Skeletal muscle satellite cell (primary cell): ENCODE measurements at regions not wholly inside any gene's neighbourhood (a gene's known extent, or its start where the extent isn't known, plus 50 kb on each side); places are given as distances from the start of the nearest gene placed in this dataset. TPM values are rescaled to one million over a fixed set of nuclear protein-coding genes. Genes with fewer than 3 reads are reported as not detected.
"Not testable (repeated sequence)": the region's sequence is repeated elsewhere in the genome, so short reads cannot be mapped to it uniquely, and the experiment has no call there.

Experiments used
- H3K27me3 ChIP-seq: 2 replicates; pipeline ENCODE4 v1.7.0; 2013; ENCODE audit warnings: low read length; ENCODE audit not compliant: control insufficient read depth, insufficient read depth
- H3K36me3 ChIP-seq: 2 replicates; pipeline ENCODE4 v1.7.0; 2013; ENCODE audit warnings: mild to moderate bottlenecking, control low read depth, low read length; ENCODE audit not compliant: insufficient read depth
- H3K4me1 ChIP-seq: 2 replicates; pipeline ENCODE4 v1.7.0; 2013; ENCODE audit warnings: low read length; ENCODE audit not compliant: control insufficient read depth, insufficient read depth
- H3K4me2 ChIP-seq: 2 replicates; pipeline ENCODE4 v1.7.0; 2013; ENCODE audit warnings: mild to moderate bottlenecking, low read length
- H3K4me3 ChIP-seq: 2 replicates; pipeline ENCODE4 v1.7.0; 2013; ENCODE audit warnings: low read length
- H3K9ac ChIP-seq: 2 replicates; pipeline ENCODE4 v1.7.0; 2013; ENCODE audit warnings: mild to moderate bottlenecking, low read depth, low read length, moderate library complexity
- H3K9me3 ChIP-seq: replicated peaks from 2 replicates; pipeline ENCODE4 v1.7.0; 2013; ENCODE audit warnings: mild to moderate bottlenecking, control low read depth, low read length
- small RNA-seq: library from RNA; depleted of rRNA; stranded (forward); fragments of <200 nt; gene quantifications from one replicate; pipeline ENCODE3, GENCODE V24; 2012

GRCh38 chr14:89476354-89476896, 59.4 kb upstream of the FOXN3 start:
- no peak overlapping the region for H3K9ac ChIP-seq
- H3K36me3 ChIP-seq: no peaks in the 10 kb centered on the region
- H3K9me3 ChIP-seq: no peaks in the 10 kb centered on the region
- H3K27me3 ChIP-seq: no peaks in the 10 kb centered on the region
- H3K4me2 ChIP-seq: no peak overlapping the region
- peaks cover 17% of the 10 kb centered on the region for H3K4me1 ChIP-seq
- H3K4me3 ChIP-seq: no peak overlapping the region

- no peak overlapping the region for H3K9ac ChIP-seq
- H3K9me3 ChIP-seq: no peaks in the 10 kb centered on the region
- no peak overlapping the region for H3K4me2 ChIP-seq
- peaks cover 21% of the 10 kb centered on the region for H3K4me1 ChIP-seq
- H3K27me3 ChIP-seq: no peaks in the 10 kb centered on the region
- no peaks in the 10 kb centered on the region for H3K36me3 ChIP-seq
- no peak overlapping the region for H3K4me3 ChIP-seq
These were observed 57.4 kb upstream of the FOXN3 start for GRCh38 chr14:89474464-89474863.

DNA sequence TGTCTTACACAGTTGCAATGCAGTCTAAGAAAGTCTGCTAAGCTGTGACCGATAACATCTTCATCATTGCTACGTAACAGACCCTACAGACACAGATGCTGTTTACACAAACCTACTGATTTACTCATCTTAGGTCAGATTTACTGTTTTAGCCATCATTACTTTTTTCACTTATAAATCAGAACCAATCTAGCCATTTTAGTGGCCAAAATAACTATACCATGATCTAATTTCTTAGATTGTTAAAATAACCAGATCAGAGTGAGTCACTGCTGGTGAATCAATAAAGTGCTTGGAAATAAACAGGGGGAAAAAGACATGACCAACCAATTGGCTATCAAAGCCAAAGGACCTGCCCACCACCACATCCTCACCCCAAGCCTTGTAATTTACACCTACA, 57.0 kb upstream of the FOXN3 start:
- Histone ChIP-seq H3K9ac (no peak overlapping the region), H3K4me3 (no peak overlapping the region), H3K36me3 (no peaks in the 10 kb centered on the region), H3K4me2 (no peak overlapping the region), H3K27me3 (no peaks in the 10 kb centered on the region), H3K9me3 (no peaks in the 10 kb centered on the region), H3K4me1 (peaks cover 21% of the 10 kb centered on the region)

DNA sequence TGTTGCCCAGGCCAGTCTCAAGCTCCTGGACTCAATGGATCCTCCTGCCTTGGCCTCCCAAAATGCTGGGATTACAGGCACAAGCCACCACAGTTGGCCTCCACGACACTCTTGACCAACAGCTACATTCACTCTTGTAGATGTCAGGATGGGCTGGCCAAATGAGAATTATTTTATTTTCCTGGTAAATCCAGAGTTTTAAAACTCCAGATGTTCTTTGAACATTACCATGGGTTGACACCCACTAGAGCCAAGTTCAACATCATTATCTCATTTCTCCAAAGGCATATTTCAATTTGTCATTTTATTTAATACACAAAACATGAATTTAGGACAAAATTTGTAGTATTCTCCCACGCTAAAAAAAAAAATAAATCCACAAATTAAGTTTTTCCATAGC, 56.5 kb upstream of the FOXN3 start:
- no peak overlapping the region for H3K4me2 ChIP-seq
- H3K36me3 ChIP-seq: no peaks in the 10 kb centered on the region
- no peaks in the 10 kb centered on the region for H3K9me3 ChIP-seq
- H3K4me1 ChIP-seq: peaks cover 21% of the 10 kb centered on the region
- H3K9ac ChIP-seq: no peak overlapping the region
- H3K4me3 ChIP-seq: no peak overlapping the region
- no peaks in the 10 kb centered on the region for H3K27me3 ChIP-seq

DNA sequence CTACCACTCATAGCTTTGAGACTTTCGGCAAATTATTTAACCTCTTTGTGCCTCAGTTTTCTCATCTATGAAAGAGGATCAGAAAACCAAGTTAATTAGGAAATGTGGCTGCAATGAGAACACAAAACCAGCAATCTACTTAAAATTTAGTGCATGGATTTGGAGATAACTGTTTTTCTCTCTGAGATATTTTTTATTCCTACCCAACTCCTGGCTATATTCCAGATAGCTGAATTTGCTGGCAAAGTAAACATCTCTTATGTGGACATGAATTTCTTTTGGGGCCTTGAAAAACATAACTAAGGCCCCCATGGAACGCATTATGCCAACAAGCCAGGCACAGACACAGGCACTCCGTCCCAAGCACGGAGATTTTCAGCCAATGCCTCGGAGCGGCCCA, 53.4 kb upstream of the FOXN3 start:
- Histone ChIP-seq H3K27me3 (no peaks in the 10 kb centered on the region), H3K9me3 (no peaks in the 10 kb centered on the region), H3K4me2 (no peak overlapping the region), H3K9ac (no peak overlapping the region), H3K4me1 (peaks cover 25% of the 10 kb centered on the region), H3K36me3 (no peaks in the 10 kb centered on the region), H3K4me3 (no peak overlapping the region)

GRCh38 chr14:89469210-89470198, 52.5 kb upstream of the FOXN3 start:
- Histone ChIP-seq H3K4me1 (peaks cover 25% of the 10 kb centered on the region), H3K4me2 (no peak overlapping the region), H3K36me3 (no peaks in the 10 kb centered on the region), H3K9me3 (no peaks in the 10 kb centered on the region), H3K4me3 (no peak overlapping the region), H3K27me3 (no peaks in the 10 kb centered on the region), H3K9ac (no peak overlapping the region)

- Histone ChIP-seq H3K4me1 (peaks cover 17% of the 10 kb centered on the region), H3K4me3 (no peak overlapping the region), H3K9ac (no peak overlapping the region), H3K27me3 (no peaks in the 10 kb centered on the region), H3K9me3 (no peaks in the 10 kb centered on the region), H3K36me3 (no peaks in the 10 kb centered on the region), H3K4me2 (no peak overlapping the region)
These were observed 51.5 kb upstream of the FOXN3 start for GRCh38 chr14:89468566-89468965.

DNA sequence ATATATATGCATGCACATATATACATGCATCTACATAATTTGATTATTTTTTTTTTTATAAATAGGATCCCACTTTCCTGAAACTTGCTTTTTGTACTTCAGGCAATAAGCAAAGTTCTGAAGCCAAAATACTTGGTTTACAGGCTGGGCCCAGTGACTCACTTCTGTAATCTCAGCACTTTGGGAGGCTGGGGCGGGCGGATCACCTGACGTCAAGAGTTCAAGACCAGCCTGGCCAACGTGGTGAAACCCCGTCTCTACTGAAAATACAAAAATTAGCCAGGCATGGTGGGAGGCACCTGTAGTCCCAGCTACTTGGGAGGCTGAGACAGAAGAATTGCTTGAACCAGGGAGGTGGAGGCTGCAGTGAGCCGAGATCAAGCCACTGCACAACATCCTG, 51.0 kb upstream of the FOXN3 start:
- not testable (repeated sequence) for H3K9ac ChIP-seq, H3K27me3 ChIP-seq, H3K4me3 ChIP-seq, H3K4me2 ChIP-seq, H3K36me3 ChIP-seq, H3K9me3 ChIP-seq
- peaks cover 14% of the 10 kb centered on the region for H3K4me1 ChIP-seq

- Histone ChIP-seq H3K27me3 (no peaks in the 10 kb centered on the region), H3K4me3 (no peak overlapping the region), H3K9ac (no peak overlapping the region), H3K4me1 (peaks cover 14% of the 10 kb centered on the region), H3K9me3 (no peaks in the 10 kb centered on the region), H3K4me2 (peak overlapping the region; percentile 40), H3K36me3 (no peaks in the 10 kb centered on the region)
These were observed 49.9 kb upstream of the FOXN3 start for GRCh38 chr14:89466944-89467343.

Small RNAs in the stretch of these regions (small RNA-seq; reads per million reads assigned to genes)
- gene RF00019: not detected
- not detected for gene RN7SKP107
